Heart right ventricle (tissue), 16 donors: ENCODE measurements at regions not wholly inside any gene's neighbourhood (a gene's known extent, or its start where the extent isn't known, plus 50 kb on each side); places are given as distances from the start of the nearest gene placed in this dataset.

ENCODE experiments used
- ATAC-seq, 8 donors: fragments of 200-7000 bp; cut with Tn5 transposase; one replicate each; pipeline ENCODE4 v1.9.1; 2020; ENCODE audit warnings: mild to moderate bottlenecking in 8 of 8, moderate library complexity in 8 of 8, moderate number of reproducible peaks in 1 of 8
- DNase-seq, 2 donors: peaks; one replicate each; pipeline ENCODE4 v3.0.0-alpha.2; 2020
- H3K27ac ChIP-seq, 10 donors: fragments of 200-600 bp; sonication (generic) in 2 of 10; one replicate each; pipeline versions ENCODE4 v1.5.0 to v1.8.0; 2020 to 2022; ENCODE audit warnings: mild to moderate bottlenecking in 3 of 10
- H3K27me3 ChIP-seq, 7 donors: fragments of 200-600 bp; one replicate each; pipeline ENCODE4 v1.8.0; 2021 to 2022; ENCODE audit warnings: mild to moderate bottlenecking in 2 of 7
- H3K36me3 ChIP-seq, 9 donors: fragments of 200-600 bp; sonication (generic) in 1 of 9; one replicate each; pipeline versions ENCODE4 v1.5.0 to v1.8.0; 2020 to 2022; ENCODE audit warnings: mild to moderate bottlenecking in 2 of 9
- H3K4me1 ChIP-seq, 9 donors: fragments of 200-600 bp; sonication (generic) in 1 of 9; one replicate each; pipeline versions ENCODE4 v1.5.0 to v1.8.0; 2020 to 2022; ENCODE audit warnings: mild to moderate bottlenecking in 4 of 9
- H3K4me3 ChIP-seq, 10 donors: fragments of 200-600 bp; sonication (generic) in 2 of 10; one replicate each; pipeline versions ENCODE4 v1.5.0 to v1.8.0; 2020 to 2022; ENCODE audit warnings: mild to moderate bottlenecking in 7 of 10, moderate library complexity in 2 of 10
- H3K9me3 ChIP-seq, 11 donors: fragments of 200-600 bp in 10 of 11; sonication (generic) in 2 of 11; one replicate each; pipeline versions ENCODE4 v1.5.0 to v1.8.0; 2013 to 2022; ENCODE audit warnings: mild to moderate bottlenecking in 2 of 11, control low read depth in 1 of 11, moderate library complexity in 1 of 11
- WGBS, 2 donors: extraction: QIAGEN DNeasy Blood & Tissue Kit; methylation state at CpG; one replicate each; pipeline ENCODE4 v1.1.7; 2013; ENCODE audit warnings: inconsistent platforms in 1 of 2; 5-methylcytosine and 5-hydroxymethylcytosine counted together
- intact Hi-C, 10 donors: fragments of 100-400 bp; cut with DNase I; formaldehyde crosslinking; loops; one replicate each; pipeline versions ENCODE4 v1.11.1 to v1.14.2; 2022
- TF ChIP-seq, protein P1 (sequence below), 9 donors: fragments of 200-600 bp; sonication (generic) in 2 of 9; IDR thresholded peaks; one replicate each; pipeline versions ENCODE4 v1.5.0 to v1.8.0; 2021 to 2022; ENCODE audit warnings: antibody characterized with exemption in 9 of 9, mild to moderate bottlenecking in 5 of 9, moderate library complexity in 1 of 9
- donor health status: Arrhythmogenic right ventricular cardiomyopathy.
- donor health status: ischemic (EF 13 %, LVEDD 7.1; RV severe dilation, severe dysfunction).
- donor health status: healthy with polysubstance abuse.
- donor health status: DM: no; HTN: yes; CAD: no.
- donor health status: DM: no; HTN: no; CAD: no.
- donor health status: ischemic (EF 25% LVEDD 6.9; RV normal size, moderate dysfunction).
- donor health status: ischemic (EF 25% LVEDD 5.7; RV mildly dilated, moderate dysfunction).
- donor health status: healthy.
- donor health status: DM: yes; HTN: yes; CAD: no.
- donor health status: Ischemic cardiomyopathy.
- donor health status: ischemic (EF 35%, LVEDD 5.7; RV mildly dilated, moderate dysfunction).
- donor health status: nonischemic (EF 11% LVEDD 7.7; RV severe dilation, severe dysfunction).
- donor health status: DM: yes; HTN: yes; CAD: no.
- donor health status: PGD.
- donor health status: ischemic (EF 29% LVEDD 5.4; RV normal size, mild dysfunction).
- donor health status: nonischemic (EF 23%, LVEDD 6.1; RV moderate dilation, normal function).

DNA sequence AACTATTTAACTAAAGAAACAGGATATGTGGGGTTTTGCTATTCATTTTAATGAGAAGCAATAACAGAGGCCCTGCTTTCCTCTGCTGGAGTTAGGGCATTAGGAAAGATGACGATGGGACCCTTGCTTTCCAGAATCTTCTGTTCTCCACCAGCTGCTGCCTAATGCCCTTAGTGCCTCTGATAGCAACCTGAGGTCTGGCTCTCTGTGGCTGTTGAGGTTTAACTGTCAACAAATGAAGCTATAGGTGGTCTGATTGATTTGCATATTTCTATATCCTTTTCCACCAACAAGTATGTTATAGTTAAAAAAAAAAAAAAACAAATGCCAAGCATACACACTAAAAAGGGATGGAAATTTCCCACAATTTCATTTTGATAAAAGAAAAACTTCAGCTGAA, 115.1 kb upstream of the NCK2 start:
- no peaks in the 10 kb centered on the region for H3K36me3 ChIP-seq
- ATAC-seq (no peak), DNase-seq (no peak)
- no peak overlapping the region for H3K4me3 ChIP-seq
- H3K27me3 ChIP-seq = peaks cover 0 to 11% (median 0%) of the 10 kb centered on the region in 7 donors
- H3K27ac ChIP-seq = no peak overlapping the region
- no peaks in the 10 kb centered on the region for H3K4me1 ChIP-seq
- H3K9me3 ChIP-seq = no peaks in the 10 kb centered on the region
- WGBS, 2 donors = 88 to 89% methylated on average over 1 of the region's 1 CpG
- intact Hi-C loops = loop anchor here in 2 of 10 donors (5.0 kb wide), 2 partner anchors 63 to 278 kb away; no protein-coding TSS in a partner anchor
- TF ChIP-seq, protein P1, sequence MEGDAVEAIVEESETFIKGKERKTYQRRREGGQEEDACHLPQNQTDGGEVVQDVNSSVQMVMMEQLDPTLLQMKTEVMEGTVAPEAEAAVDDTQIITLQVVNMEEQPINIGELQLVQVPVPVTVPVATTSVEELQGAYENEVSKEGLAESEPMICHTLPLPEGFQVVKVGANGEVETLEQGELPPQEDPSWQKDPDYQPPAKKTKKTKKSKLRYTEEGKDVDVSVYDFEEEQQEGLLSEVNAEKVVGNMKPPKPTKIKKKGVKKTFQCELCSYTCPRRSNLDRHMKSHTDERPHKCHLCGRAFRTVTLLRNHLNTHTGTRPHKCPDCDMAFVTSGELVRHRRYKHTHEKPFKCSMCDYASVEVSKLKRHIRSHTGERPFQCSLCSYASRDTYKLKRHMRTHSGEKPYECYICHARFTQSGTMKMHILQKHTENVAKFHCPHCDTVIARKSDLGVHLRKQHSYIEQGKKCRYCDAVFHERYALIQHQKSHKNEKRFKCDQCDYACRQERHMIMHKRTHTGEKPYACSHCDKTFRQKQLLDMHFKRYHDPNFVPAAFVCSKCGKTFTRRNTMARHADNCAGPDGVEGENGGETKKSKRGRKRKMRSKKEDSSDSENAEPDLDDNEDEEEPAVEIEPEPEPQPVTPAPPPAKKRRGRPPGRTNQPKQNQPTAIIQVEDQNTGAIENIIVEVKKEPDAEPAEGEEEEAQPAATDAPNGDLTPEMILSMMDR (IDR thresholded peaks at IDR 0.05) = no peak

DNA sequence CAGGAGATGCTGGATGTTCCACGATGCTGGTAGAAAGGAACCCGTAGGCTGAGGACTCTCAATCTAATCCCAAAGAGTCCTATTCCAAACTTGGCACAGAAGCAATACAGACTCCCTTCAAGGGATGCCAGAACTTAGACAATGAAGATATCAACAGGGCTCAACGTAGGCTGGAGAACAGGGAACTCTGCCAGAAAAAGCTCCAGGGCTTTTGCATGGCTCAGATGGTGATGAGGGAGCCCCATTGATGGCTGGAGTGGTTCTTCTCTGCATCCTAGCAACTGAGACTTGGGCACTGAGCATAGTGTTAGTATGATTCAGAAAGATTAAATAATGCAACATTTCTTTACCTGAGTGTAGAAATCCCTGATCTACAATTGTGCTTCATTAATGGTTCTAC, 117.2 kb upstream of the NCK2 start:
- TF ChIP-seq, protein P1 (IDR thresholded peaks at IDR 0.05) = no peak
- DNase-seq = no peak
- ATAC-seq = no peak
- Histone ChIP-seq H3K4me3 (no peak overlapping the region), H3K36me3 (no peaks in the 10 kb centered on the region), H3K27ac (no peak overlapping the region), H3K27me3 (peaks cover 0 to 11% (median 0%) of the 10 kb centered on the region in 7 donors), H3K4me1 (no peaks in the 10 kb centered on the region), H3K9me3 (peaks cover 0 to 4% (median 0%) of the 10 kb centered on the region in 11 donors)
- intact Hi-C loops = loop anchor here in 2 of 10 donors (5.0 kb wide), 2 partner anchors 65 to 280 kb away; no protein-coding TSS in a partner anchor
- 20 to 22% methylated on average over 3 of the region's 3 CpGs for WGBS, 2 donors

DNA sequence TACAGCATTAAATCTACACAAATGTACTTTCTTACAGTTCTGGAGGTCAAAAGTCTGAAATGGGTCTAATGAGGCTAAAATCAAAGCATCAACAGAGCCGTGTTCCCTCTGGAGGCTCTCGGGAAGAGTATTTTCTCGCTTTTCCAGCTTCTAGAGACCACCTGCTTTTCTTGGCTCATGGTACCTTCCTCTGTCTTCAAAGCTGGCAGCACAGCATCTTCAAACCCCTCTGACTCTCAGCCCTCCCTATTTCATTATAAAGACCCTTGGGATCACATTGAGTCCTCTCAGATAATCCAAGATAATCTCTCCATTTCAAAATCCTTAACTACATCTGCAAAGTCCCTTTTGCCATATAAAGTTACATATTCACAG, 117.8 kb upstream of the NCK2 start:
- H3K27ac ChIP-seq = no peak overlapping the region
- ATAC-seq (no peak), DNase-seq (no peak)
- TF ChIP-seq, protein P1 (IDR thresholded peaks at IDR 0.05) = no peak
- H3K4me3 ChIP-seq = no peak overlapping the region
- H3K4me1 ChIP-seq = no peaks in the 10 kb centered on the region
- H3K9me3 ChIP-seq = peaks cover 0 to 4% (median 0%) of the 10 kb centered on the region in 11 donors
- H3K27me3 ChIP-seq = peaks cover 0 to 11% (median 0%) of the 10 kb centered on the region in 7 donors
- intact Hi-C loops = loop anchor here in 2 of 10 donors (5.0 kb wide), 2 partner anchors 65 to 280 kb away; no protein-coding TSS in a partner anchor
- no peaks in the 10 kb centered on the region for H3K36me3 ChIP-seq
- 78 to 81% methylated on average over 3 of the region's 3 CpGs for WGBS, 2 donors

DNA sequence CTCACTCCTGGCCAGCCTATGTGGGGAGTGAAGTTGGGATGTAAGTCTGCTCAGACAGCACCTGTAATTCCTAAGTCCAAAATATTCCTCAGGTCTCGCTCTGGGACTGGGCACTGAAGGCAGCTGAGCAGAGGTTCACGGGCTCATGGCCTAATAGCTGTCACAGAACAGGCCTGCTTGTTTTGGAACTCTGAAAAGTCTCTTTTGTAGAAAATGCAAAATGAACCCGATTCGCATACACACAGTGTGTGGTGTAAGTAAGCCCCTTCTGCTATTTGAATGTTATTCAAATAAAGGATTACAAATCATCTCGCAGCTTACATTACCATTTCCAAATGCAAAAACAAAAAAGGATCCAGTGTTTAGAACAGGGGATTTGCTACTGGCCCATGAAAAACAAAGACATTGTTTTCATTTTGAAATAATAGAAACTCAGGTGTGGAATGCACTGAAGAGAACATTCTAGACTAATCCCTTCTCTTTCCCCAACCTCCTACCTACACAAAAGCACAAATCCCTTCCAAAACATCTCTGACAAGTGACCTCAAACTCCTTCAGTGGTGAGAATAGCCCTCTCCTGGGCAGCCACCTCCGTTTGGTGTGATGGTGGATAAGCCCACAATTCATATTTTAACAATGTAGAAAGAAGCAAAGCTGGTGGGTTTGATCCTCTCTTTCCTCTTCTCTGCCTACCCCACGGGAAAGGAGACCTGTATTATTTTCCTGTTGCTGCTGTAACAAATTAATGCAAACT, 118.3 kb upstream of the NCK2 start:
- TF ChIP-seq, protein P1 (IDR thresholded peaks at IDR 0.05) = no peak
- Histone ChIP-seq H3K4me3 (no peak overlapping the region), H3K27me3 (peaks cover 0 to 11% (median 0%) of the 10 kb centered on the region in 7 donors), H3K9me3 (peaks cover 0 to 4% (median 0%) of the 10 kb centered on the region in 11 donors), H3K36me3 (no peaks in the 10 kb centered on the region), H3K27ac (no peak overlapping the region), H3K4me1 (no peaks in the 10 kb centered on the region)
- no peak for DNase-seq
- intact Hi-C loops = loop anchor here in 2 of 10 donors (5.0 kb wide), 2 partner anchors 66 to 281 kb away; no protein-coding TSS in a partner anchor
- no peak for ATAC-seq
- 89% methylated on average over 7 of the region's 7 CpGs for WGBS, 2 donors
